Natural killer cell (primary cell): ENCODE measurements at regions not wholly inside any gene's neighbourhood (a gene's known extent, or its start where the extent isn't known, plus 50 kb on each side); places are given as distances from the start of the nearest gene placed in this dataset.

Experiments used
- ATAC-seq, 3 donors: fragments of 150-1000 bp in 2 of 3; fragments of 200-7000 bp in 1 of 3; cut with Tn5 transposase; 1 replicate in 1 of 3; 2 replicates in 2 of 3; pipeline ENCODE4 v1.10.0; 2021; ENCODE audit warnings: mild to moderate bottlenecking in 2 of 3, moderate library complexity in 2 of 3
- DNase-seq, 2 donors: peaks; one replicate each; pipeline versions ENCODE4 v3.0.0 to v3.0.0-alpha.2; 2013 to 2021; ENCODE audit warnings: mixed read lengths in 1 of 2
- H3K27ac ChIP-seq: one replicate; pipeline ENCODE4 v1.5.1; 2013; ENCODE audit warnings: mild to moderate bottlenecking, low read length
- H3K27me3 ChIP-seq: one replicate; pipeline ENCODE4 v1.6.1; 2013; ENCODE audit warnings: low read length; ENCODE audit not compliant: control insufficient read depth, insufficient read depth
- H3K36me3 ChIP-seq: one replicate; pipeline ENCODE4 v1.6.1; 2013; ENCODE audit warnings: low read length; ENCODE audit not compliant: control insufficient read depth, insufficient read depth
- H3K4me1 ChIP-seq: one replicate; pipeline ENCODE4 v1.6.1; 2013; ENCODE audit warnings: low read length; ENCODE audit not compliant: control insufficient read depth, insufficient read depth
- H3K4me3 ChIP-seq: one replicate; pipeline ENCODE4 v1.5.1; 2013; ENCODE audit warnings: low read length
- H3K9me3 ChIP-seq: one replicate; pipeline ENCODE4 v1.6.1; 2013; ENCODE audit warnings: low read length; ENCODE audit not compliant: control insufficient read depth, insufficient read depth
- H3K27ac Mint-ChIP-seq, 2 donors: one replicate each; pipeline ENCODE4 v1.8.0; 2022; ENCODE audit warnings: mild to moderate bottlenecking in 2 of 2, mixed read lengths in 2 of 2, moderate library complexity in 1 of 2
- H3K27me3 Mint-ChIP-seq, 2 donors: one replicate each; pipeline ENCODE4 v1.8.0; 2022; ENCODE audit warnings: low read depth in 2 of 2, mixed read lengths in 2 of 2
- H3K36me3 Mint-ChIP-seq: one replicate; pipeline ENCODE4 v1.8.0; 2022; ENCODE audit warnings: mixed read lengths
- H3K4me1 Mint-ChIP-seq, 2 donors: one replicate each; pipeline ENCODE4 v1.8.0; 2022; ENCODE audit warnings: mixed read lengths in 2 of 2
- H3K4me3 Mint-ChIP-seq: one replicate; pipeline ENCODE4 v1.8.0; 2022; ENCODE audit warnings: mild to moderate bottlenecking, moderate library complexity, mixed read lengths
- H3K9me3 Mint-ChIP-seq, 2 donors: one replicate each; pipeline ENCODE4 v1.8.0; 2022; ENCODE audit warnings: mixed read lengths in 2 of 2
- WGBS: methylation state at CpG from one replicate; pipeline ENCODE4 v1.1.7; 2013; ENCODE audit warnings: missing lambda C conversion rate; ENCODE audit not compliant: insufficient coverage; 5-methylcytosine and 5-hydroxymethylcytosine counted together
- intact Hi-C: fragments of 100-400 bp; cut with micrococcal nuclease; formaldehyde crosslinking; loops from one replicate; pipeline ENCODE4 v1.14.2; 2022
- TF ChIP-seq, protein P1 (sequence below): fragments of 200-600 bp; IDR thresholded peaks from one replicate; pipeline ENCODE4 v1.8.0; 2022; ENCODE audit warnings: antibody characterized with exemption

- Mint-ChIP-seq H3K4me1 (no peaks in the 10 kb centered on the region), H3K4me3 (no peak overlapping the region), H3K9me3 (peaks cover 6 to 11% of the 10 kb centered on the region in 2 donors), H3K27me3 (no peaks in the 10 kb centered on the region), H3K36me3 (no peaks in the 10 kb centered on the region), H3K27ac (no peak overlapping the region)
- Histone ChIP-seq H3K27ac (no peak overlapping the region), H3K4me3 (no peak overlapping the region), H3K9me3 (no peaks in the 10 kb centered on the region), H3K27me3 (no peaks in the 10 kb centered on the region), H3K36me3 (no peaks in the 10 kb centered on the region), H3K4me1 (no peaks in the 10 kb centered on the region)
- TF ChIP-seq, protein P1, sequence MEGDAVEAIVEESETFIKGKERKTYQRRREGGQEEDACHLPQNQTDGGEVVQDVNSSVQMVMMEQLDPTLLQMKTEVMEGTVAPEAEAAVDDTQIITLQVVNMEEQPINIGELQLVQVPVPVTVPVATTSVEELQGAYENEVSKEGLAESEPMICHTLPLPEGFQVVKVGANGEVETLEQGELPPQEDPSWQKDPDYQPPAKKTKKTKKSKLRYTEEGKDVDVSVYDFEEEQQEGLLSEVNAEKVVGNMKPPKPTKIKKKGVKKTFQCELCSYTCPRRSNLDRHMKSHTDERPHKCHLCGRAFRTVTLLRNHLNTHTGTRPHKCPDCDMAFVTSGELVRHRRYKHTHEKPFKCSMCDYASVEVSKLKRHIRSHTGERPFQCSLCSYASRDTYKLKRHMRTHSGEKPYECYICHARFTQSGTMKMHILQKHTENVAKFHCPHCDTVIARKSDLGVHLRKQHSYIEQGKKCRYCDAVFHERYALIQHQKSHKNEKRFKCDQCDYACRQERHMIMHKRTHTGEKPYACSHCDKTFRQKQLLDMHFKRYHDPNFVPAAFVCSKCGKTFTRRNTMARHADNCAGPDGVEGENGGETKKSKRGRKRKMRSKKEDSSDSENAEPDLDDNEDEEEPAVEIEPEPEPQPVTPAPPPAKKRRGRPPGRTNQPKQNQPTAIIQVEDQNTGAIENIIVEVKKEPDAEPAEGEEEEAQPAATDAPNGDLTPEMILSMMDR, result no peak
- DNase-seq (no peak), ATAC-seq (no peak)
- intact Hi-C loops, result no loop called here
- no CpG with 5 or more reads among the region's 1 CpG for WGBS
These were observed 369.6 kb downstream of the NAF1 start for GRCh38 chr4:162797108-162797507.

DNA sequence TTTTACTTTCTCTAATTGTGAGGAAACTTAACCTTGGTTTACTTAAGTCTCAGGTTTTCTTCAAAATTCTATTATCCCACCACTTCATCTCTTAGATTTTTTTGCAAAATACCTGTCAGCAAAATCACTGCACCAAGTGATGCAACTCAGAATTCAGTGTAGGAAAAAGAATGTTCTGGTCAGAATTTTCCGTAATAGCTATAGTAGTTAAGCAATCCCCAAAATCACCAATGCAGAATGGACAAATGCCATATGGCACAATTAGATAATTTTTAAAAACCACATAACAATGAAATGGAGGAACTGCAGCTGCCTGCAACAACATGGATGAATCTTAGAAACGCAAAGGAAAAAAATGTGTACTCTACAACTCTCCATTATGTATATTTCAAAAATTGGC, 373.1 kb downstream of the NAF1 start:
- Histone ChIP-seq H3K27me3 (no peaks in the 10 kb centered on the region), H3K27ac (no peak overlapping the region), H3K4me1 (no peaks in the 10 kb centered on the region), H3K9me3 (no peaks in the 10 kb centered on the region), H3K36me3 (no peaks in the 10 kb centered on the region), H3K4me3 (no peak overlapping the region)
- no peak for DNase-seq
- Mint-ChIP-seq H3K27me3 (no peaks in the 10 kb centered on the region), H3K27ac (no peak overlapping the region), H3K4me3 (no peak overlapping the region), H3K9me3 (peaks cover 3 to 13% of the 10 kb centered on the region in 2 donors), H3K4me1 (no peaks in the 10 kb centered on the region), H3K36me3 (no peaks in the 10 kb centered on the region)
- intact Hi-C loops, result no loop called here
- TF ChIP-seq, protein P1, result no peak
- ATAC-seq, result no peak
- WGBS, result 100% methylated on average over 1 of the region's 2 CpGs

GRCh38 chr4:162793004-162793403, 373.7 kb downstream of the NAF1 start:
- no peak overlapping the region for H3K4me3 ChIP-seq
- Mint-ChIP-seq H3K27me3 (no peaks in the 10 kb centered on the region), H3K9me3 (peaks cover 3 to 17% of the 10 kb centered on the region in 2 donors), H3K4me3 (no peak overlapping the region), H3K4me1 (no peaks in the 10 kb centered on the region), H3K27ac (no peak overlapping the region), H3K36me3 (no peaks in the 10 kb centered on the region)
- H3K36me3 ChIP-seq, result no peaks in the 10 kb centered on the region
- ATAC-seq (no peak), DNase-seq (no peak)
- H3K27me3 ChIP-seq, result no peaks in the 10 kb centered on the region
- TF ChIP-seq, protein P1, result no peak
- no peak overlapping the region for H3K27ac ChIP-seq
- no peaks in the 10 kb centered on the region for H3K9me3 ChIP-seq
- WGBS, result 57% methylated on average over 1 of the region's 2 CpGs
- intact Hi-C loops, result no loop called here
- H3K4me1 ChIP-seq, result no peaks in the 10 kb centered on the region

GRCh38 chr4:162791226-162791625, 375.5 kb downstream of the NAF1 start:
- no peaks in the 10 kb centered on the region for H3K4me1 Mint-ChIP-seq
- intact Hi-C loops, result no loop called here
- H3K9me3 ChIP-seq, result no peaks in the 10 kb centered on the region
- ATAC-seq, result no peak
- WGBS, result 67% methylated on average over 1 of the region's 2 CpGs
- no peak for DNase-seq
- no peak overlapping the region for H3K4me3 ChIP-seq
- no peak overlapping the region for H3K27ac Mint-ChIP-seq
- H3K9me3 Mint-ChIP-seq, result peaks cover 3 to 20% of the 10 kb centered on the region in 2 donors
- H3K27ac ChIP-seq, result no peak overlapping the region
- H3K36me3 ChIP-seq, result no peaks in the 10 kb centered on the region
- H3K27me3 Mint-ChIP-seq, result no peaks in the 10 kb centered on the region
- no peaks in the 10 kb centered on the region for H3K4me1 ChIP-seq
- no peaks in the 10 kb centered on the region for H3K27me3 ChIP-seq
- no peaks in the 10 kb centered on the region for H3K36me3 Mint-ChIP-seq
- TF ChIP-seq, protein P1, result no peak
- H3K4me3 Mint-ChIP-seq, result no peak overlapping the region
